ENCODE measurements at regions not wholly inside any gene's neighbourhood (a gene's known extent, or its start where the extent isn't known, plus 50 kb on each side); places are given as distances from the start of the nearest gene placed in this dataset.
"Not testable (repeated sequence)": the region's sequence is repeated elsewhere in the genome, so short reads cannot be mapped to it uniquely, and the experiment has no call there.

GRCh38 chr4:17055788-17056187, 157.3 kb upstream of the LDB2 start:
- DNase-seq, result no peak

DNA sequence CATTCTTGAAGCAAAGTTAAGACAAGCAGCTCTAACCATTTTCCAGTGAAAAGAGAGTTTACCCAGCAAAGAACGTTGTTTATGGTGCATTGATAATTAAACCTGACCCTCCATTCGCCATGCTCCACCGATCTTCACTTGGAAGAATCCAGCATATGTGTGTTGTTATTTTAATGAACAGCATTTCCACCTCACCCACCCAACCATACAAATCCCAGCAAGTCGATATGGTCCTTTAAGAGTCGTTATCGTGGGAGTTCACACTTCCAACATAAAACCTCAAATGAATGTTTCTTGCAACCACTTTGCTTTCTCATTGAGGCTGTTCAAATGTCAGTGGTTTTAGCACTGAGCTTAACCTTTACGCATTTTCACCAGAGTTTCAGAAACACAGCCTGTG, 147.4 kb upstream of the LDB2 start:
- DNase-seq, result no peak

GRCh38 chr4:17038510-17039176, 140.2 kb upstream of the LDB2 start:
- no peak for DNase-seq

GRCh38 chr4:17033768-17034181, 135.3 kb upstream of the LDB2 start:
- no peak for DNase-seq

DNA sequence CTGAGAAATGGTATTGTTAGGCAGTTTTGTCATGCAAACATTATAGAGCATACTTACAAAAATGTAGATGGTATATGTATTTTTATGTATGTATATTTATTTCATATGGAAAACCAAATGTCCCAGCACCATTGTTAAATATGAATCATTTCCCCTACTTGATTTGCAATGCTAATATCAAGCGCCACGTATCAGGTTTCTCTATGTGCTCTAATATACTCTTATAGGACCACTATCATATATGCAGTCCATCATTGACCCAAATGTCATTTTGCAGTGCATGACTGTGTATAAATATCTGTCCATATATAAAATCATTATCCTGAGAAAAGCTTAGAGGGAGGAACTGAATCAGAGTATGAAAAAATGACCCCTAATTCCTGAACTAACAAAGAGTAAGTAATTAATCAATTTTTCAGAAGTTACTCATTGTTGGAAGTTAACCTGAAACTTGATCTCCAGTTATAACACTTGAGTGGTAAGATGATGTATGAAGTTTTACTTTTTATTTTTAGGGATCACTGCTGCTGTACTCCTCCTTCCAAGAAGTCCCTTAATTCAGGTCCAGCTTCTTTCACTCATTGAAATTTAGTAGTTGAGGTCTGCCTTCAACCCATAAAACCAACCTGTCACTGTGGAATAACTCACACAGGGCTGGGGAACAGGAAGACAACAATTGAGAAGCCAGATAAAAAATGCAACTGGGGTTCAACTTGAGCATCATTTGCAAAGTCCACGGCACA, 134.8 kb upstream of the LDB2 start:
- DNase-seq, result no peak

- no peak for DNase-seq
These were observed 132.1 kb upstream of the LDB2 start for GRCh38 chr4:17030543-17030942.

DNA sequence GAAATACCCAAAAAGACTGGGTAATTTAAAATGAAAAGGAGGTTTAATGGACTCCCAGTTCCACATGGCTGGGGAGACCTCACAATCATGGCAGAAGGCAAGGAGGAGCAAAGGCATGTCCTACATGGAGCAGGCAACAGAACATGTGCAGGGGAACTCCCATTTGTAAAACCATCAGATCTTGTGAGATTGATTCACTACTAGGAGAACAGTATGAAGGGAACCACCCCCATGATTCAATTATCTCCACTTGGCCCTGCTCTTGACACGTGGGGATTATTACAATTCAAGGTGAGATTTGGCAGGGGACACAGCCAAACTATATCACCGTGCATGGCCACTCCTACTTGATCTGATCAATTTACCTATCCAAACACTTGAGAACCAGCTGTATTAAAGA, 131.5 kb upstream of the LDB2 start:
- DNase-seq, result no peak

DNA sequence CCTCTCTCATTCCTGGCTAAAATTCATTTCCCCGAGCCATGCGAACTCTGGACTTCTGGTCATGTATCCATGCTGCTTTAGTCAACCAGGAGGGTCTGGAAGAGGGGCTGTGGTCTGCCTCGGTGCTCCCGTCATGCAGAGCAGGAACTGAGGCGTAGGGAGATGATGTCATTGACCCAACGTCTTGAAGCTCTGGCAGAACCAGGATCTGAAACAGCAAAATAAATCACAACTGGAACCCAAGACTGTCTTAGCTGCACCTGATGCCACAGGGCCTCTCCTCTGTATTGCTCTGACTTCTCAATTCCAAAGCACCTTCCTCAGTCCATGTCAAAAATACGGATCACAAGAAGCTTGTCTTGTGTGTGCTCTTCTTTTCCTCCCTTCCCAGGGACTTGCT, 131.0 kb upstream of the LDB2 start:
- no peak for DNase-seq

GRCh38 chr4:17027495-17027894, 129.1 kb upstream of the LDB2 start:
- DNase-seq, result no peak

DNA sequence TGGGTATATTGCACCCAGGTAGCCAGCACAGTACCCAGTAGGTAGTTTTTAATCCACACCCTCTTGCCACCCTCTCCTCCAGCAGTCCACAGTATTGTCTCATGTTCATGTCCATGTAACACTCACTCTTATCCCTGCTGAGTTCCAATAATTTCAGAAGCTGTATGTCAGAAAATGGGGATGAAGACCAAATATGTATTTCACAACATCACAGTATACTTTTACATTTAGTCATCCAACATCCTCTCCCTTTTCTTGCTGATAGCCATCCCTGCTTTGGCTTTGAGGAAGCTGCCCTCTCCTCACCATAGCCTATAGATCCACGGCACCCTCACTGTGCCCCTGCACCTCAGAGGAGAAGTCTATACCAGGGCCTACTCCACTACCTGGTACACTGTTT, 126.0 kb upstream of the LDB2 start:
- no peak for DNase-seq

DNA sequence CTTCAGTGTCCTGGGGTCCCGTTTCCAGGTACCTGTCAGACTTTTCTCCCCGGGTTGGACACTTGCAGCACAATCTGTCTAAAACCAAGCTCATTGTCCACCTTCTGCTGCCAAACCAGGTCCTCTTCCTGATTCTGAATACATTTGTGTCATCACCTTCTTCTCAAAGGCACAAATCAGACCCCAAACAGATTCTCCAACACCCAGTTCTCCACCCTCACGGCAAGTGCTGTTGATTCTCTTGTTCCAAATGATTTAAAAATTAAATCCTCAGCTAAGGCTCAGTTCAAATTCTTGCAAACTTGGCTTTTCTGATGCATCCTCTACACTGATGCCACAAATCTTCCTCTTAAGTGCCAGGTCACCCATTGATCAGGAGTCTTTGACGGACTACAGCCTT, 122.5 kb upstream of the LDB2 start:
- no peak for DNase-seq

GRCh38 chr4:17020451-17020850, 122.0 kb upstream of the LDB2 start:
- DNase-seq, result no peak

GRCh38 chr4:17018621-17019020, 120.2 kb upstream of the LDB2 start:
- DNase-seq, result not testable (repeated sequence)

GRCh38 chr4:17018013-17018412, 119.6 kb upstream of the LDB2 start:
- no peak for DNase-seq

GRCh38 chr4:17013382-17014006, 115.0 kb upstream of the LDB2 start:
- no peak for DNase-seq

DNA sequence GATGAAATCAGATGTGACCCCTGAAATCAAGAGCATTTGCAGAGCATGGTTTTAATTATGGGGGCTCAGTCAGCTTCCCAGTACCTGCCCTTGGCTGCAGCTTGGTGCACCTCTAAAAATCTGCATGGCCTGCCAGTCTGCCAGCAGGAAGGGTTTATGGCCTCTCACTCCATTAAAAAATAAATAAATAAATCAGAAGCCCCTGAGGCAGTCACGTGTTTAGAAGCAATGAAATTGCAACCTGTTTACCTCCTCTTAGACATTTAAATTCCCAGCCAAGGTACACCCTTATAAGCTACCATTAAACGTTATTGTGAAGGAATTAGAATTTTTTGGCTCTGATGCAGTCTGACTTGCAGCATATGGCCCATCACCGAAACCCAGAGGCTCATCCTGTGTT, 114.0 kb upstream of the LDB2 start:
- no peak for DNase-seq

DNA sequence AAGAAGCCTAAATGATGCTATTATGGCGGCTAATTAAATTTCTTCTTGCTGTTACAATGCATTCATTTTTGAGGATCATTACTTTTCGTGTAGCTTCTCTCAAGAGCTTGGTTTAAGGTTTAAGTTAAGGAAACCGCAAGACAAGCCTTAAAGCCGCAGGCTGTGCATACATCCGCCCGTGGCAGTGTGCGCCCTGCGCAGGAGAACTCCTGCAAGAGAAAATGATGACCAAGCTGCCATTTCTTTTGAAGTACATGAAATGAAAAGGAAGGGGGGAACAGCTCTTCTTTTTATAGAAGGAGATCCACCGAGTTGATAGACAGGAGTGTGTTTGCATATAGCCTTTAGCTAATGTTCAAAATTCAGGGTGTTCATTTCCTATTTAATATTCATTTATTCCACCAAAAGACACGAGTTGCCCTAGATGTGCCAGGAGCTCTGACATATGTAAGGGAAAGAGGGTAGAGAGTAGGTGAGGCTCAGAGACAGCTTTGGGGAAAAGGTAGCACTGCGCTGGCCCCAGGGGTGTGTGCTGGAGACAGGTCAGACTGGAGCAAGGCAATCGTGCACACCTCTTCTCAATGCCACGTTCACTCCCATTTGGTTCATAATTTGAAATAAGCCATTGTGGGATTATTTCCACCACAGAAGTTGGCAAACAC, 112.1 kb upstream of the LDB2 start:
- DNase-seq, result no peak

DNA sequence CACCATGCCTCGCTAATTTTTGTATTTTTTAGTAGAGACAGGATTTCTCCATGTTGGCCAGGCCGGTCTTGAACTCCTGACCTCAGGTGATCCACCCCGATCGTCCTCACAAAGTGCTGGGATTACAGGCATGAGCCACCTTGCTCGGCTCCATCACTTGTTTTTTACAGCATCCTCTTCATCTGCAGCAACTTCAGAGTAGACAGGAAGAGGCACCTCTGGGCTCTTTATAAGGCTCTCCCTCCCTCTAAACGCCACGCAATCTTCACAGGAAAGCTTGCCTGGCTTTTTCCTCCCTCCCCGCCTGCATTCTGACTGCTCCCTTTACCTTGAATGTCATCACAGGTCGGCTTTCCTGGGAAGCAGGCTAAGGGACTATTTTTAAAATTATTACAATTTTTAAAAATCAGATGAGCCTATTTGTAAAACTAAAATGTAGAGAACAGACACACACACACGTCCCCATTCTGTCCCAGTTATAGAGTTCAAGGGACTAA, 111.5 kb upstream of the LDB2 start:
- no peak for DNase-seq

GRCh38 chr4:17008834-17009345, 110.4 kb upstream of the LDB2 start:
- no peak for DNase-seq

DNA sequence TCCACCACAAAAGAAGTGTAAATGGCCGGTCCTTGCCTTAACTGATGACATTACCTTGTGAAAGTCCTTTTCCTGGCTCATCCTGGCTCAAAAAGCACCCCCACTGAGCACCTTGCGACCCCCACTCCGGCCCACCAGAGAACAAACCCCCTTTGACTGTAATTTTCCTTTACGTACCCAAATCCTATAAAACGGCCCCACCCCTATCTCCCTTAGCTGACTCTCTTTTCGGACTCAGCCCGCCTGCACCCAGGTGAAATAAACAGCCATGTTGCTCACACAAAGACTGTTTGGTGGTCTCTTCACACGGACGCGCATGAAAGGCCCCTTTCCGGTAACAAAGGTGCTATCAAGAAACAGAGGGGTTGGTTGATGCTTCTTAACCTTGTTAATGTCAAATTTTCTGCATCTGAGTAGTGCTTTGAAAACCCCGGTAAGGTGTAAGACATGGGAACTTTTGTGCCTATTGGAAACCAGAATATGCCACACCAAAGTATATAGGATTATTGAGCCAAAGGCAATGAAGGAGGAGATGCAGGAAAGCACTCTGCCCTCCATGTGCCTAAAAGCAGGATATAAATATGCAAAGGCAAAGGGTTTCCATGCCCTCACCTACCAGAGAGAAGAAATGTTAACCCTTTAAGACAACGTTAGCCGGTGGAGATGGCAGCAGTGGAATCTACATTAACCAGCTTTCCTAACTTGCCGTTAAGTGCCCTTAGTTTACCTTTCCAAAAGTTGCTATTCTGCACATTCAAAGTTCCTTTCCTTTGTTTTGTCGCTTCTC, 105.4 kb upstream of the LDB2 start:
- DNase-seq, result not testable (repeated sequence)

DNA sequence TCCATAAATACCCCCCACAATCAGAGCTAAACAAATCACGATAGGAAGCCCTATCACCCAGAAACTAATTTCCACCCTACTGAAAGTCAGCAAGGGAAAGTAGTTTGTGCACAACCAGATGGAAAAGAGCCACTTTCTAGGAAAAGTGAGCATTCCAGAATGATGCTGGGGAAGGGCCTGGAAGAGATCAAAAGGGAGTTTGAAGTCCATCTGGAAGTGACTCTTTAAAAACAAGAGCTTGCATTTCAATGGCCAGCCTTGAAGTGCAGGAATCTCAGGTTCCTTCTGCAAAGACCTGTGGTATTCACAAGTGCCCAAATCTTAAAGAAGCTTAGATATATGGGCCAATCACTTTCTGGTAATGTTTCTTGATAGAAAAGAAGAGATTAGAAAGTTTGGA, 97.0 kb upstream of the LDB2 start:
- DNase-seq, result no peak
